MV-4-11 (cell line): ENCODE measurements at regions not wholly inside any gene's neighbourhood (a gene's known extent, or its start where the extent isn't known, plus 50 kb on each side); places are given as distances from the start of the nearest gene placed in this dataset.
"Not testable (repeated sequence)": the region's sequence is repeated elsewhere in the genome, so short reads cannot be mapped to it uniquely, and the experiment has no call there.

ENCODE experiments used
- DNase-seq: peaks from one replicate; lab custom pipeline; 2025; lab: John Stamatoyannopoulos, UW

DNA sequence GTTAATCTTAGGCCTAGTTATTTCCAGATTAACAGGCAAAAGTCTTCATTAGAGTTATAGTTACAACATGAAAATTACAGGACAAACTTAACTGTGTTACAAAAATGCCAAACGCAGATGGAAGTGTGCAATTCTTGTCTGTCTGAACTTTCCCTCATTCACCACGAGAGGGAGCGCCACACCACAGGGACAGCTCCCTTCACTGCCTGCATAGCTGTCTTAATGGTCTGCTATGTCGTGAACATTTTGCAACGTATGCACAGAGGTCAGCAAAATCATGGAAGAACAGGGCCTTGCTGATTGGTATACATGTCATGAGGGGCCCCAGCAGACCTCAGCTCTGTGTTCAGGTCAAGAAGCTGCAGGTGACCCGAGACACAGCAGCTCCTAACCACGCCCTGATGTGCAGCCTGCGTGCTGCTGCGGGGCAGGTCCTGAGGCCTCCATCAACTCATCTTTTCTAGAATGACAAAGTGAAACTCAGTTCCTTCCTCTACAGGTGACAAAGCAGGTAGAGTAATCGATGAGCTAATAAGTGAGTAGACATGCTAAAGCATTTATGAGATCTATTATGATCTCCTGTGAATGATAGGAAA lies 78.8 kb upstream of the ATP8B1 start:
- peak; percentile 50 for DNase-seq

DNA sequence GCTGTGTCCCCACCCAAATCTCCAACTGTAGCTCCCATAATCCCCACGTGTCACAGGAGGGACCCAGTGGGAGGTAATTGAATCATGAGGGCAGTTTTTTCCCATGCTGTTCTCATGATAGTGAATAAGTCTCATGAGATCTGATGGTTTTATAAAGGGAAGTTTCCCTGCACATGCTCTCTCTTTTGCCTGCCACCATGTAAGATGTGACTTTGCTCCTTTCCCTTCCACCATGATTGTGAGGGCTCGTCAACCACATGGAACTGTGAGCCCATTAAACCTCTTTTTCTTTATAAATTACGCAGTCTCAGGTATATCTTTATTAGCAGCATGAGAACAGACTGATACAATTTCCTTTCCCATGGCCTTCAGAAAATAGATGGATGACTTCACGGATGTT lies 76.8 kb upstream of the ATP8B1 start:
- not testable (repeated sequence) for DNase-seq

DNA sequence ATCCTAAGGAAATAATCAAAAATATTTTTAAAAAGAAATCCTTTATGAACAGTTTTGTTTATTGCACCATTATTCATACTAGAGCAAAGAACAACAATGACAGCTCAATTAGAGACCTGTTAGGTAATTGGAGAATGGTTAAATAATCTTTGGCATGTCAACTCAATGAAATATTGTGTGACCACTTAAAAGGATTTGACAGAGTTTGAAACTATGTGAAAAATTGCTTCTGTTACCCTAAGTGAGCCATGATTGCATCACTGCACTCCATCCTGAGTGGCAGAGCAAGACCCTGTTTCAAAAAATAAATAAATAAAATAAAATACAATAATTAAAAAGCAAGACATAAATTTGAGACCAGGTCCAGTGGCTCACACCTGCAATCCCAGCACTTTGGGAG lies 66.1 kb upstream of the ATP8B1 start:
- DNase-seq = no peak

DNA sequence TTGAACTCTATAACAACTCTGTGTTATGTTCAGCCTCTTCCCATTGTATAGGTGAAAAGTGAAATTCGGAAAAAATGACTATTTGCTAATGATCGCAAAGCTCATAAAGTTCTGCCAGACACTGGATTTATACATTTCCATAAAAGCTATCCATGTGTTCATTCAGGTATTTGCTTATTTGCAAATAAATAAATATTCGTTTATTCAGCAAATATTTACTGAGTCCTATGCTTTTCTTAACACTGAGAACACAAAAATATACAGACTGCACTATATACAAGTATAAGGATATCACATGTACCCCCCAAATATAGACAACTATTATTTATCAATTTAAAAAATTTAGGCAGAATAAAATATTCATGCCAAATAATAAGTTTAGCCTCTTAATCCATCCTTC lies 63.2 kb upstream of the ATP8B1 start:
- no peak for DNase-seq

DNA sequence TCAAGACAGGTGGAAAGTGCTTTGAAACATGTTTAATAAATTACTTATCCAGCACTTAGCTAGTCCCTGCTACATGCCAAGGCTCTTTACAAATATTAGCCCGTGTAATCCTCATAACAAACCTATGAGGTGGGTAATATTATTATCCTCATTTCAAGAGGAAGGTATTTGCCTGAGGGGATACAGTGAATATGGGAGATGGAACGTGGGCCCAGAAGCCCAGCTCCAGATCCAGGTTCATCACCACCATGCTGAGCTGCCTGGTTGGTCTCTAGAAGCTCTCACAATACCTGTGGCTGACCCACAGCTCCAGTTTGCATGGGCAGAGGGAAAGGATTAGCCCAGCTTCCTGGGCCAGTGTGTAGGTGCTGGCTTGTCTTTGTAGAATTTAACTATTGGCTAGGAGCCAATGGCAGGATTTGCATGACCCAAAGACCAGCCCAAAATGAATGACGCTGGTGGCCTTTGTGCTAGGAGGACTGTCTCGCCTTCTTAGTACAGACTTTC lies 61.6 kb upstream of the ATP8B1 start:
- DNase-seq = no peak

DNA sequence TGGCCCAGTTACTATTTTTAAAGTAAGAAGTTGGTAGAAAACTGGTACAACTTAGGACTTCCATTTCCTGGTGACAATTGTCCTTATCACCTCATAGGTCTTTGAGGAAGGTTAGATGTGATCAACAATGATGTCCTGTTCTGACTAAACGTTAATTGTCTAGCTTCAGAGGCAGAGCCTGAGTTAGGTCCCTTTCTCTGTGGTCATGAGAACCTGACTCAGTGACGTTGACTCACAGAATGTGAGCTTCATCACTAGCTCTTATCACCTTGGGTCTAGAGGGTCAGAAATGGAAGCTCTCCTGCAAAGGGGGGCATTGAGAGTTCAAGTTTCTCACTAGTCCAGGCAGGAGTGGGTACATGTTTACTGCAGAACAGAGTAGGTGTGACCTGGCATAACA lies 60.6 kb upstream of the ATP8B1 start:
- DNase-seq = no peak

DNA sequence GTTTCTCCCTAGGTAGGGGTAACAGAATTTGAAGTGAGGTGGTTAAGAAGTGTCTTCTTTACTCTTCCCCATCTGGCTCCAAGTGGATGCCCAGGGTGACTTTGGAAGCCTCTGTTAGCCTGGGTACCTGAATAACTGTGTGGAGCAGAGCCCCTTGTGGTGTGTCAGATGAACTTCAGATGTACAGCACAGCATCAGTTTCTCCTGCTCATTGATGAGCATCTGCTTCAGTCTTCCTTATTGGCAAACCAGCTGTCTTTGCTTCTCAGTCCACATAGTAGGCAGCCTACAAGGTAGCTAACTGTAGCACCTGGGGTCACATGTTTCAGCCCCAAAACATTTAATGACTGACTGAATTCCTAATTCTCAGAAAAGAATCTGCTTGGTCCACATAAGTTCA lies 56.2 kb upstream of the ATP8B1 start:
- peak; percentile 7 for DNase-seq

DNA sequence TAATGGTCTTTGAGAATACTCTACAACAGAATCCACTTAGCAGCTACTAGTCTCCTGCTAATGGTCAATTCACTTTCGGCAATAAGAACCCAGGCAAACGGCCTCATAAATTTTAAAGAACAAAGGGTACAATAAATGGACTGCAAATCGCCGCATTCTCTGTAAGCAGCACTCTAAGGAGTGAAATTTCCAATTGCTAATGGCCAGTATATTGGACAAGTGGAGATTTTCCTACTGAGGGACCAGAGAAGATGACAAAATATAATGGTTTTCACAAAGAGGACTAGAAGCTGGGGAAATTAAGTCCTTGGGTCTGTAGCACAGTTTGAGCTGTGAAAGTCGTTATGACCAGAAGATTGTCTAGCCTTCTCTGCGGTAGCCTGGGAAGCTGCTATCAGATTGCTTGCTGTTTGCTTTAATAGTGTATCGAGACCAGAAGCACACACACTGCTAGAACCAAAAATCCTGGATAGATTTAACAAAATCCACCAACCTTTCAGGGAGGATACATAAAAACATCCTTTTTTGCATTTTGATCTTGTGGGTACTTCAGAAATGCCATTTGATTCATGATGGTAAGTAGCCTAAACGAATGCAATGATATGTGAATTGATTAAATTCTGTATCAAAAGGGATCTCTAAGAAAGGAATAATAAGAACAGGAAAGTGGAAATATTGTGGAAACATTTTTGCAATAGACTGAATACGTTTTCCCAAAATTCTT lies 53.6 kb upstream of the ATP8B1 start:
- DNase-seq = no peak

DNA sequence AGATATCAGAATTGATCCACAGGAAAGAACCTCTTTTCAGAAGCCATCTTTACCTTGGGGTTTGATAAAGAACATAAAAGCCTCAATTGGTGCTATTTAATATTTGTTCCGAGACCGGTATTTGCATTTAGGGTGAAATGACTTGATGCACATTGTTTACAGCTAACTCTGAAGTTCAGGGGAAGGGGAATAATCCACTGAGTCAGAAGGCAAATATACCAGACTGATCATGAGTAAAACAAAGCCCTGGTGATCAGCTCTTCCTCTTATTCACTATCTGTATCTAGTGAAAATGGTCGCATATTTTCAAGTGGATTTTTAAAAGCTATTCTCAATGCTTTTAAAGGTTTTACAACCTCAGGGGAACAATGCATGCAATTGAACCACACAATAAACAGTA lies 53.0 kb upstream of the ATP8B1 start:
- DNase-seq = no peak

DNA sequence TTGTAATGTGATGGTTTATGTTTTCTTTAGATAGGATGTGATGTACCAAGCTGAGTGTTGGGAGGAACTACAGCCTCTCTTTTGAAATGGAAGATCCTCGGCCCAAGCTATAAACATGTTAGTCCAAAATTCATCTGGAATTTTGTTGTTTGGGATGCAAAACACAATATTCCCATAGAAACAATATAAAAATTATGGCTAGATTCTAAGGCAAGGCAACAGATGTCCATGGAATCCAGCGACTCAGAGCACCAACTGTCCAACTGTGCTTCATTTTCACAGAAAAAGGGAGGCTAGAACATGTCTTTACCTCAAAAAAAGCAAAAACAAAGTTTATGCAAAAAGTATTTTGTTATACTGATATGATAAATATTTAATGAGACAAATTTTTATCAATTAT lies 52.4 kb upstream of the ATP8B1 start:
- no peak for DNase-seq

DNA sequence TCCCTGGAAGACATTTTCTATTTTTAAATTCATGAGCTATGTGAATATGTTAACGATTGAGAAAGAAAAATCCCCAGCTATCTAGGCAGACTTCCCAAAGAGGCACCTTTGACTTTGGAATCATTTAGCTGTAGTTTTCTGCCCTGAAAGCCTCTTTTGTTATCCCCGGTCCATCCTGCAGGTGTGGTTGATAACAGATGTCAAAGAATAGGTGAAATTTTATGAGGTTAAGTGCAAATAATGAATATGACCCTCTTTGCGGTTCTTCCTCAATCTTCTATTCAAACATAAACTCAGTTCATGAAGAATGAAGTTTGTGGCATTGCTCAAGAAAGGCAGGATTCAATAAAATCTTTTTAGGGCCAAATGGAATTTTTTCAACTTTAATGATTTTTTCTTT lies 51.6 kb upstream of the ATP8B1 start:
- no peak for DNase-seq

DNA sequence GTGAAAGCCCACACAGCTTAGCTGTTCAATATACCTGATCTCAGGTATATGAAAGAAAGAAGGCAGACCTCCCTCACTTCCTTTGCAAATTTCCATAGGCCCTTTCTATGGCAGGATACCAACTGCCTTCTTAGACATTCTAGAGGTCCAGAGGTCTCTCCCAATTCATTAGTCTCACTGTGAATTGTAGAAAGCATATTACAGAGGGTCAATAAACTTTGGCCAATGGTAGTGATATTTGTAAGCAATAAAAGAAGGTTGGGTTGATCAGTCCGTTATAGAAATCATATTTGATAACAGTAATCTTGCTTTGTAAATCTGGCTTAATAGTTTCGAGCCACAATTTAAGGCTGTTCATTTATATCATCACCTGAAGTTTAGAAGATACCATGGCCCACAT lies 50.7 kb upstream of the ATP8B1 start:
- DNase-seq = no peak

DNA sequence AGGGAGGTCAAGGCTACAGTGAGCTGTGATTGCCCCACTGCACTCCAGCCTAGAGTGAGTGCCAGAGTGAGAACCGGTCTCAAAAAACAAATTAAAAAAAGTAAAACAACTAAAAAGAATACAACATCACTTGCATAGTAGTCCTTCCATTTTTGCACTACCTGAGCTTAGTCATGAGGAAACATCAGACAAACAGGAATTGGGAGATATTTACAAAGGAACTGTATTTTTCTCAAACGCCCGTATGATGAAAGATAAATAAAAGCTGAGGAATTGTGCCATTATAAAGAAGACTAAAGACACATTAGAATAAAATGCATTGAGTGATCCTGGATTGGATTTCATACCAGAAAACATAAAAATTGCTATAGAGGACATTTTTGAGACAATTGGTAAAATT lies 50.0 kb upstream of the ATP8B1 start:
- no peak for DNase-seq
